B cell (primary cell): ENCODE measurements at regions not wholly inside any gene's neighbourhood (a gene's known extent, or its start where the extent isn't known, plus 50 kb on each side); places are given as distances from the start of the nearest gene placed in this dataset.

ENCODE experiments used
- ATAC-seq: fragments of 200-7000 bp; cut with Tn5 transposase; one replicate; pipeline ENCODE4 v1.10.0; 2021; ENCODE audit warnings: low read depth, mild to moderate bottlenecking, moderate number of reproducible peaks, moderate library complexity
- CTCF ChIA-PET: fragments of 350-600 bp; sonication (Branson Sonifier 250); formaldehyde crosslinking; loops from one replicate; lab custom pipeline; 2021; ENCODE audit warnings: antibody characterized with exemption, inconsistent platforms; lab: Charles Lee
- POLR2A ChIA-PET: fragments of 350-600 bp; sonication (Branson Sonifier 250); formaldehyde crosslinking; loops from one replicate; lab custom pipeline; 2021; ENCODE audit warnings: antibody characterized with exemption; lab: Charles Lee
- DNase-seq: peaks from one replicate; pipeline ENCODE4 v3.0.0; 2013
- H2AFZ ChIP-seq: 2 replicates; pipeline ENCODE4 v1.6.1; 2012; ENCODE audit warnings: mild to moderate bottlenecking, low read depth, low read length; ENCODE audit not compliant: insufficient read depth, poor library complexity, severe bottlenecking
- H3K27ac ChIP-seq, 2 donors: 1 replicate in 1 of 2; 2 replicates in 1 of 2; pipeline ENCODE4 v1.5.1; 2012 to 2013; ENCODE audit warnings: low read length in 2 of 2, mild to moderate bottlenecking in 2 of 2, moderate library complexity in 1 of 2
- H3K27me3 ChIP-seq, 4 experiments: fragments of 200-600 bp in 1 of 4; sonication (generic) in 1 of 4; replicated peaks in 1 of 4; 1 replicate in 2 of 4; 2 replicates in 2 of 4; pipeline versions ENCODE4 v1.6.1 to v1.7.0; 2013 to 2016; ENCODE audit warnings: low read length in 3 of 4, mild to moderate bottlenecking in 2 of 4, mixed read lengths in 1 of 4, moderate library complexity in 1 of 4; ENCODE audit not compliant: insufficient read depth in 4 of 4, control insufficient read depth in 3 of 4; ENCODE audit errors: control extremely low read depth in 1 of 4
- H3K36me3 ChIP-seq, 2 experiments: replicated peaks in 1 of 2; 1 replicate in 1 of 2; 2 replicates in 1 of 2; pipeline versions ENCODE4 v1.6.1 to v1.7.1; 2013; ENCODE audit warnings: low read length in 1 of 2; ENCODE audit not compliant: insufficient read depth in 2 of 2, control insufficient read depth in 1 of 2; ENCODE audit errors: control extremely low read depth in 1 of 2, extremely low read depth in 1 of 2
- H3K4me1 ChIP-seq, 2 donors: fragments of 200-600 bp in 1 of 2; sonication (generic) in 1 of 2; 1 replicate in 1 of 2; 2 replicates in 1 of 2; pipeline versions ENCODE4 v1.5.1 to v1.6.1; 2013 to 2017; ENCODE audit warnings: low read length in 2 of 2; ENCODE audit not compliant: control insufficient read depth in 2 of 2, insufficient read depth in 2 of 2
- H3K4me2 ChIP-seq: replicated peaks from 2 replicates; pipeline ENCODE3; 2012; ENCODE audit warnings: mild to moderate bottlenecking, low read depth, low read length; ENCODE audit not compliant: poor library complexity, severe bottlenecking
- H3K4me3 ChIP-seq, 5 experiments: fragments of 200-600 bp in 1 of 5; sonication (generic) in 1 of 5; 1 replicate in 3 of 5; 2 replicates in 2 of 5; pipeline versions ENCODE4 v1.5.1 to v1.7.0; 2011 to 2016; ENCODE audit warnings: low read length in 4 of 5, mild to moderate bottlenecking in 4 of 5, low read depth in 2 of 5, control low read depth in 1 of 5, moderate library complexity in 1 of 5; ENCODE audit not compliant: insufficient read depth in 1 of 5; ENCODE audit errors: control extremely low read depth in 1 of 5, extremely low read depth in 1 of 5
- H3K79me2 ChIP-seq: fragments of 200-600 bp; sonication (generic); one replicate; pipeline ENCODE4 v1.6.0; 2016; ENCODE audit warnings: low read length; ENCODE audit not compliant: control insufficient read depth, insufficient read depth
- H3K9ac ChIP-seq: fragments of 200-600 bp; sonication (generic); 2 replicates; pipeline ENCODE4 v1.6.1; 2017; ENCODE audit warnings: mild to moderate bottlenecking, low read length, moderate library complexity
- H3K9me3 ChIP-seq, 3 donors: one replicate each; pipeline versions ENCODE4 v1.6.1 to v1.7.1; 2013; ENCODE audit warnings: low read length in 2 of 3; ENCODE audit not compliant: control insufficient read depth in 2 of 3, insufficient read depth in 1 of 3; ENCODE audit errors: control extremely low read depth in 1 of 3
- H4K20me1 ChIP-seq: 2 replicates; pipeline ENCODE4 v1.6.0; 2012; ENCODE audit warnings: mild to moderate bottlenecking, low read length; ENCODE audit not compliant: insufficient read depth, control insufficient read depth, poor library complexity, severe bottlenecking
- H3K27ac Mint-ChIP-seq: one replicate; pipeline ENCODE4 v1.8.0; 2021; ENCODE audit warnings: mixed read lengths
- H3K27me3 Mint-ChIP-seq: one replicate; pipeline ENCODE4 v1.8.0; 2021; ENCODE audit warnings: mixed read lengths
- H3K4me1 Mint-ChIP-seq: one replicate; pipeline ENCODE4 v1.8.0; 2021; ENCODE audit warnings: mixed read lengths
- H3K4me3 Mint-ChIP-seq: one replicate; pipeline ENCODE4 v1.8.0; 2021; ENCODE audit warnings: mixed read lengths
- H3K9me3 Mint-ChIP-seq: one replicate; pipeline ENCODE4 v1.8.0; 2022; ENCODE audit warnings: mixed read lengths; ENCODE audit not compliant: insufficient read depth
- CTCF ChIP-seq: fragments of 200-600 bp; IDR thresholded peaks from one replicate; pipeline ENCODE4 v1.8.0; 2022; ENCODE audit warnings: antibody characterized with exemption, mild to moderate bottlenecking
- EZH2 ChIP-seq: IDR thresholded peaks from 2 replicates; pipeline ENCODE4 v1.6.1; 2012; ENCODE audit warnings: borderline replicate concordance, low read depth, mild to moderate bottlenecking, moderate library complexity, low read length; ENCODE audit not compliant: insufficient read depth, poor library complexity, severe bottlenecking
- WGBS: methylation state at CpG from one replicate; pipeline ENCODE4 v1.1.5; 2013; ENCODE audit warnings: missing lambda C conversion rate; ENCODE audit not compliant: insufficient coverage; 5-methylcytosine and 5-hydroxymethylcytosine counted together
- intact Hi-C: fragments of 100-400 bp; cut with micrococcal nuclease; formaldehyde crosslinking; loops from one replicate; pipeline ENCODE4 v1.10.0; 2022

- intact Hi-C loops, result no loop called here
- ChIA-PET POLR2A (no interaction called here), CTCF (no interaction called here)
- Histone ChIP-seq H4K20me1 (no peaks in the 10 kb centered on the region), H2AFZ (no peak overlapping the region), H3K27ac (no peak overlapping the region), H3K4me3 (no peak overlapping the region), H3K36me3 (no peaks in the 10 kb centered on the region), H3K9me3 (no peaks in the 10 kb centered on the region), H3K9ac (no peak overlapping the region), H3K4me2 (no peak overlapping the region), H3K79me2 (no peaks in the 10 kb centered on the region), H3K4me1 (no peaks in the 10 kb centered on the region), H3K27me3 (no peaks in the 10 kb centered on the region)
- TF ChIP-seq EZH2 (no peak), CTCF (no peak)
- Mint-ChIP-seq H3K4me1 (no peaks in the 10 kb centered on the region), H3K27me3 (peaks cover 23% of the 10 kb centered on the region), H3K4me3 (no peak overlapping the region), H3K27ac (no peak overlapping the region), H3K9me3 (no peaks in the 10 kb centered on the region)
- no peak for DNase-seq
- ATAC-seq, result no peak
- 80% methylated on average over 1 of the region's 7 CpGs for WGBS
Measured at GRCh38 chr15:61726166-61726565, 334.1 kb downstream of the VPS13C start.

GRCh38 chr15:61725251-61725650 lies 335.0 kb downstream of the VPS13C start:
- H3K9me3 ChIP-seq, result no peaks in the 10 kb centered on the region
- H3K4me1 Mint-ChIP-seq, result no peaks in the 10 kb centered on the region
- peaks cover 20% of the 10 kb centered on the region for H3K27me3 Mint-ChIP-seq
- CTCF ChIA-PET, result no interaction called here
- DNase-seq (no peak), ATAC-seq (no peak)
- H3K4me1 ChIP-seq, result no peaks in the 10 kb centered on the region
- no peak for TF ChIP-seq CTCF
- TF ChIP-seq EZH2, result no peak
- H3K27ac Mint-ChIP-seq, result no peak overlapping the region
- no peaks in the 10 kb centered on the region for H3K27me3 ChIP-seq
- H4K20me1 ChIP-seq, result no peaks in the 10 kb centered on the region
- no peaks in the 10 kb centered on the region for H3K36me3 ChIP-seq
- no peak overlapping the region for H3K27ac ChIP-seq
- H3K4me2 ChIP-seq, result no peak overlapping the region
- no peaks in the 10 kb centered on the region for H3K79me2 ChIP-seq
- POLR2A ChIA-PET, result no interaction called here
- no peaks in the 10 kb centered on the region for H3K9me3 Mint-ChIP-seq
- 85% methylated on average over 3 of the region's 3 CpGs for WGBS
- intact Hi-C loops, result no loop called here
- H2AFZ ChIP-seq, result no peak overlapping the region
- H3K4me3 Mint-ChIP-seq, result no peak overlapping the region
- H3K4me3 ChIP-seq, result no peak overlapping the region
- H3K9ac ChIP-seq, result no peak overlapping the region
